ENCODE measurements at regions not wholly inside any gene's neighbourhood (a gene's known extent, or its start where the extent isn't known, plus 50 kb on each side); places are given as distances from the start of the nearest gene placed in this dataset.
A peak's percentile ranks its signal among the peaks of the same experiment; 100 is the strongest.
"Not testable (repeated sequence)": the region's sequence is repeated elsewhere in the genome, so short reads cannot be mapped to it uniquely, and the experiment has no call there.

GRCh38 chr1:94769551-94769950, 50.6 kb upstream of the SLC44A3 start:
- no peak for ATAC-seq

GRCh38 chr1:94768036-94768435, 52.1 kb upstream of the SLC44A3 start:
- no peak for ATAC-seq

- ATAC-seq = no peak
These were observed 54.2 kb upstream of the SLC44A3 start for GRCh38 chr1:94765958-94766357.

- ATAC-seq = no peak
These were observed 61.0 kb upstream of the SLC44A3 start for GRCh38 chr1:94759188-94759587.

- ATAC-seq = no peak
These were observed 62.2 kb upstream of the SLC44A3 start for GRCh38 chr1:94757931-94758330.

GRCh38 chr1:94755675-94756074, 64.5 kb upstream of the SLC44A3 start:
- ATAC-seq = peak; percentile 26

GRCh38 chr1:94755016-94755415, 65.1 kb upstream of the SLC44A3 start:
- not testable (repeated sequence) for ATAC-seq

GRCh38 chr1:94754570-94754969, 65.6 kb upstream of the SLC44A3 start:
- no peak for ATAC-seq

- ATAC-seq = no peak
These were observed 66.1 kb upstream of the SLC44A3 start for GRCh38 chr1:94754095-94754494.

- no peak for ATAC-seq
These were observed 66.8 kb upstream of the SLC44A3 start for GRCh38 chr1:94753171-94753972.

GRCh38 chr1:94751483-94751882, 68.7 kb upstream of the SLC44A3 start:
- not testable (repeated sequence) for ATAC-seq

- ATAC-seq = no peak
These were observed 73.3 kb upstream of the SLC44A3 start for GRCh38 chr1:94746635-94747525.

GRCh38 chr1:94745742-94746141, 74.4 kb upstream of the SLC44A3 start:
- ATAC-seq = no peak

GRCh38 chr1:94743862-94744261, 76.3 kb upstream of the SLC44A3 start:
- peak; percentile 30 for ATAC-seq

GRCh38 chr1:94741996-94742395, 78.2 kb upstream of the SLC44A3 start:
- no peak for ATAC-seq

- ATAC-seq = no peak
These were observed 78.6 kb upstream of the SLC44A3 start for GRCh38 chr1:94741510-94741909.

- no peak for ATAC-seq
These were observed 80.6 kb upstream of the SLC44A3 start for GRCh38 chr1:94739521-94740061.

- ATAC-seq = no peak
These were observed 81.8 kb upstream of the SLC44A3 start for GRCh38 chr1:94738371-94738770.

GRCh38 chr1:94737124-94737998, 82.8 kb upstream of the SLC44A3 start:
- ATAC-seq = no peak

- ATAC-seq = no peak
These were observed 83.6 kb upstream of the SLC44A3 start for GRCh38 chr1:94736549-94736948.

GRCh38 chr1:94736073-94736472, 84.1 kb upstream of the SLC44A3 start:
- no peak for ATAC-seq

All from esophagus mucosa (tissue), 1 donor.